ENCODE measurements at regions not wholly inside any gene's neighbourhood (a gene's known extent, or its start where the extent isn't known, plus 50 kb on each side); places are given as distances from the start of the nearest gene placed in this dataset.

DNA sequence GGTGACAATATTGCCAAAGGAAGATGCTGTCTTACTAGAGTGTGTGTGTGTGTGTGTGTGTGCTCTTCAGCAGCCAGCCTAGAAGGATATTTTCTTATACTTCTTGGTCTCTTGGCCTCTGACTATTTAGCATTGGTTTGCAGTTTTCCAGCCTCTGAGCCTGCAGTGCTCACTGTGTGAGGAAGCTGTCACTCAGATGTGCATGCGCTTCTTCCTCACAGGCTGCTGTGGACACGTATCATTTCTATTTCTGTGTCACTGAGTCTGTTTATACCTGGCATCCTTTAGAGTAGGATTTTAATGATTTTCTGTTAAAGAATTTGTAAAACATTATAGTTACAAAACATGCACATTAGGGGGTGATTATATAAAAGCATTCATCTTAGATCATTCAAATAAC, 83.3 kb downstream of the ALDH8A1 start:
- no peak for DNase-seq

DNA sequence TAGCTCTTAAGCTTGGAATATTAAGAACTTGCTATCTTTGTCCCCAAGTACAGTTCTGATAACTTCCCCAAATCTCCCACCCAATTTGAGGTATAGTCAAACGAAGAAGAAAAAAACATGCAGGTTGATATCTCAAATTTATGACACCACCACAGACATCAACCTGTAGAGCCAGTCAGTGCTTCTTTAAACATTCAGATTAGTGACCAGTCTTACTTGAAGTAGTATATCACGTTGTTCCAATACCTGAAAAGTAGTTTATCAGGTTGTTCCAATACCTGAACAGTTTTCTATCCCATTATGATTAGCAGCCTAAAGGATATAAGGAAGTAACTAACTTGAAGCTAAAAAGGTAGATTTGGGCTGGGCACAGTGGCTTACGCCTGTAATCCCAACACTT, 85.3 kb downstream of the ALDH8A1 start:
- DNase-seq = no peak

DNA sequence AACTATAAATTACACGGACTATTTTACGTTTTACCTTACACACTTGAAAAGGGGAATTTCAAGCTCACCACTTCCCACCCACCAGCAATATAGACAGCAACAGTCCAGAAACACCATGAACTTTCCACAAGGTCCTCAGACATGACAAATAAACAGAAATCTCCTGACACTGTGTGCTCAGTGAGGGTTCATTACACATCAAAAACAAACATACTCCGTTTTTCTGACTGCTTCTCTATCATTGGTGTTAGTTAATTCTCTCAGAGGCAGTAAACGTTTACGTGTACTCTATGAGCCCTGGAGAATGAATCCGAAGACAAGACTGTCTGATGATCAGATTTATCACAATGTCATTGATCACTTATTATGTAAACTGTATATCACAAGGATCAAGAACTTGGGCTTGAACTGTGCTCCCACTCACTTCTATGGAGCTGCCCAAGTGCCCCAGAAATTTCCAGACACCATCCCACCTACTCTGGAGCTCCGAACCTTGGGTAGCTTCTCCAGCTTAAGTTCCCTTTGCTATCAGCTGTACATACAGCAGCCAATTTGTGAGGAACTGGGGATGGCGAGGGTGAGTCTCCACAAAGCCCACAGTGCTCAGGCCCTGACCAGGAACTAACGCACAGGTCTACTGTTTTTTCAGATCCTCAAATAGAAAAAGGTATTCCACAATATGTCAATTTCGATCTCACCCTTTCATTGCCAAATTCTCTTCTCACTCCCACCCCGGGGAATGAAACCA, 86.0 kb downstream of the ALDH8A1 start:
- DNase-seq = no peak

DNA sequence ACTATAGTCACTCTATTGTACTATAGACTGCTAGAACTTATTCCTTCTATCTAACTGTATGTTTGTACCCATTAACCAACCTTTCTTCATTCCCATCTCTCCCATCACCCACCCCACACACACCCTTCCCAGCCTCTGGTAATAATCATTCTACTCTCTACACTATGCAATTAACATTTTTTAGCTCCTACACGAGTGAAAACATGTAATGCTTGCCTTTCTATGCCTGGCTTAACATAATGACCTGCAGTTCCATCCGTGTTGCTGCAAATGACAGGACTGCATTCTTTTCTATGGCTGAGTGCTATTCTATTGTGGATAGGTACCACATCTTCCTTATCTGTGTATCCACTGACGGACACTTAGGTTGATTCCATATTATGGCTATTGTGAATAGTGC, 95.5 kb downstream of the ALDH8A1 start:
- no peak for DNase-seq

DNA sequence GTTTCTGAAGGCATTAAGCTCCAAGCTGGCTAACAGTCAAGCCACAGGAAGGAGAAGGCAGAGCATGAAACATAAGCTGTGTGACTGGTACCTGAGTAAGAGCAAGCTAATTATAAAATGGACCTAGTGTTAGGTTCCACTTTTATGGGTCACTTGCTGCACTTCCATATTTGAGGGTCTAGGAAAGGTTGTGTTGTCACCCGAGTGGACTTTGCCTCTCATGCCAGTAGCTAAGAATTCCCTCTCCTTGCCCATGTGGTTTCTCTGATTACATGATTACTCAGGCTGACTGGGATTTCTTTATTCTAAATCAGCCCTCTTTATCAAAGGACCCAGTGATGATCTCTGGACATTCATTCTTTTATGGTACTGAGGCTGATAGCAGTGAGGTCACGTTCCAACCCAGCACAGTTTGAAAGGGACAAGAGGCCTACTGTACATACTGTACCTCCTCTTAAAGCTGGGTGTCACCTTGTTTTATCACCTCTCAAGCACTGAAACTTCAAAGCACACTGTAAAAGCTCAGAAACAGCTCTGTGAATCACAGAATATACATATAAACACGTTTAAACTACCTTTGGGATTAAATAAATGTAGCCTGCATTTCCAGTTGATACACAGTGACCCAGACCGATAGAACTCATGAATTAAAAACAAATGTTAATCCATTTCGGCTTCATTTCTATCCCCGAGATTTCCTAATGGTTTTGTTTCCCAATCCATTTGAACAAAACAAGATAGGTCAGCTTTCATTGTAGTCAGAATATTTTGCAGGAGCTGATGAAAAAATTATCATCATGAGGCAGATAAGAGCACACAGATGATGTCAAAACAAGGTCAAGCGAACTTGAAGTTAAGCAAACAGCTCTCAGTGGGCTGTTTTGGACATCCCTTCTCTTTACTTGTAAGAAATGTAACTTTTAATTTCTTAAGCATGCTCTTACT, 96.5 kb downstream of the ALDH8A1 start:
- DNase-seq = no peak

DNA sequence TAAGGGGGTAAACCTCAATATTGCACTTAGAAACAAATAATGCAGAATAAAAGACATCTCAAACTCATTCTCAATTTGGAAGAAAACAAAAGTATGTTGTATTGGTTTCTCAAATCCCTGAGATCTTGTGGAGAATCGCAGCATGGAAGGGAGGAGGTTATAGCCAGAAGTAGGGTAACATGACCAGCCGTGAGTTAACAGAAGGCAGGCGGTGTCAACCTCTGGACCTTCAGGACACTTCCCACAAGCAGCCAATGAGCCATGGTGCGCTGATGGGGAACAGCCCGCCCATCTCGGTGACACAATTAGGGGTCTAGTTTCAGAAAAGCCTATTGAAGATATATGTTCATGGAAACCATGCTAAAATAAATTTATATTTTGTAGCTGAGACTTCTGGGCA, 98.4 kb downstream of the ALDH8A1 start:
- no peak for DNase-seq

DNA sequence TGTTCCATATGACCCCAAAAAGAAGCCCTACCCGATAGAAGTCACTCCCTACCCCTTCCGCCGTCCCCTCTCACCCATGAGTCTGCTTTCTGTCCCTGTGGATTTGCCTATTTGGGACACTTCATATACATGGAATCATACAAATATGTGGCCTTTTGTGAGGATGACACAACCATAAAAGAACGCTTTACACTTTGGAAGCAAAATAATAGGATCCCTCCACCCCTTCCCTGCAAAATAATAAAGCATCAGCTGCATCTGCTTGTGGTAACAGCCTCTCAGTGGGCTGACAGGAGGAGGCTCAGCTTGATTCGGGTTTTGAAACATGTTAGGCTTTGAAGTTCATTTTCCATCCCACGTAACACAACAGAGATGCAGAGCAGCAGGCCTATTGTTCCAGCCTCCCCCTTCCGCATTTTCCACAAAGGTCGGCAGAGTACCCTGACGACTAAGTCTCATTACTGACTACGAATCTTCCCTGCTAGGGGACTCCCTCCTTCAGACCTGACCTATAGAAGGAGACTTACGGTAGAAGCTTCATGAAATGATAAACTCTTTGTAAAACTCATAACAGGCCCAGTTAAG, 99.1 kb downstream of the ALDH8A1 start:
- no peak for DNase-seq

DNA sequence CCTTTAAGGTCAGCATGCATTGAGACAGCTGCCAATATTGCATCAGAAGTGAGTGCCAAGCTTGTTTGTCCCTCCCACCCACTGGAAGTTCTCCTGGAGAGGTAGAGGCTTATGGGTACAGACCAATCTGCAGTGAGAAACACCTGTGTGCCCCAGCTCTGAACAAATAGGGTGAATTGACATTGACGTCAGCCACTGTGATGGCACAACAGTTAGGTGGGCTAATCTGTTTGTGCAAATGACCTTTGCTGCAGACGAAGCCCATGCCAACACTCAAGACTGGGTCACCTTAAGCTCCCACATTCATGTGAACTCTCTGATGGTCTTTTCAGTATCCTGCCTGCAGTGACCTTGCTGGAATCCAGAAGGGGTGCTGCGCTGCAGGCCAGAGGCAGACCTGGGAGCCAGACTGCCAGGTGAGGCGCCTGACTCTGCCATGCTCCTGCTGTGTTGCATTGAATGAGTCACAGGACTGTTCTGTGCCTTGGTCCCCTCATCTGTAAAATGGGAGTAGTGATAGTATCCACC, 99.9 kb downstream of the ALDH8A1 start:
- no peak for DNase-seq

DNA sequence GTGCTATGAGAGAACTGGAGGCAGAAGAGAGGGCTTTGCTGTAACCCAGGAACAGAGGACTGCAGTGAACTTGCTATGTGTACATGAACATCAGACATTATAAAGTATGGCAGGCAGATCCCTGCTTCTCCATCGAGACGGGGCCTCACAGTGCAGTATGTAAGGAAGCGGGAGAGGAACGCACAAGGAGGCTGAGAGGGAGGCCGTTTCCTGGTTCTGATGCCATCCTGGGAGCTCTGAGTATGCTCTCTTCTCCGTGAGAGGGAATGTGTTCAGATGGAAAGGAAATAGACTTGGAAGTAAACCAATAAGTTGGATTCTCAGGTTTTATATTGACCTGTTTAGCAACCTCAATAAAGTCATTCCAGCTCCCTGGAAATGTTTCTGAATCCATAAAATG, 101.8 kb downstream of the ALDH8A1 start:
- no peak for DNase-seq

DNA sequence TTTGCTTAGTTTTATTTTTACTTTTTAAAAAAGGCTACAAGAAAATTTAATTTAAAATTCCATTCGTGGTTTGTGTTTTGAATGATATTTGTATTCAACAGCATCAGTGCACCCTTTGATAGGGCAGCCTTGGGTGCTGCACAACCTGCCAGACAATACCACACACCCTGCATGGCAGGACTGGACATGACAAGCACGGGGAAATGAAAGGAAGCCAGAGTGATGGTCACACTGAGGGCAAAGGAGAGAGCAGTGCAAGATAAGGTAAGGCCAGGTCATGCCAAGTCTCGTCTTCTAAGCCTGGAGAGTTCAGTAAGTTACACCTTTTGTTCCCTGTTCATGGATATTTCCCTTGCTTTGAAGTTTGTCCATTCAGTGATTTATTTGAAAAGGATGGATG, 103.0 kb downstream of the ALDH8A1 start:
- DNase-seq = no peak

DNA sequence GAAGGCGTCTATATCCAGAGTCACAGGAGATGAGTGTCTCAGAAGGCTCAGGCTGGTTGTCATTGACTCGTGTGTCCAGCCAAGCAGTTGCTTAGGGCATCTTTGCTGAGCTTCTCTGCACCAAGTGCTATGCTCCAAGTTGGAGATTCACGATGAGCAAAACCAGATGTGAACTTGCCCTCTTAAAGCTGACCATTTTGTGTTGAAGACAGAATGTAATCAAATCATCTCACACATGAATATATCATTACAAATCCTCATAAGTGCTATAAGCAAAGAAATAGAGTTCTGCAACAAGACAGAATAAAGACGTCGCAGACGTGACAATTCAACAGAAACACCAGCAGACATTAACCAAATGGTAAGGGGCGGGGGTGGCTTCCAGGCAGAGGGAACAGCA, 103.9 kb downstream of the ALDH8A1 start:
- DNase-seq = no peak

DNA sequence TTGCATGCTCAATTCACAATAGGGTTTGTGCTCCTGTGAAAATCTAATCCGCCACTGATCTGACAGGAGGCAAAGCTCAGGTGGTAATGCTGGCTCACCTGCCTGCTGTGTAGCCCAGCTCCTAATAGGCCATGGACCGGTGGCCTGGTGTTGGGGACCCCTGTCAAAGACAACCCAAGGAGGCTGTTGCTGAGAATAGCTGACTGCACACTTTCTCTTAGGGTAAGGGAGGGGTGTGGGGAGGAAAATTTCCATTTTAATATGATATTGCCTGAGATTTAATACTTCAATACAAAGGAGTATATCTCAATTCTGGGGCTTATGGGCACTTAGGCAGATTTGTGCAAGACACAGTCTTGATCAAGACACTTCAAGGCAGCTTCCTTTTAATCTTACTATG, 105.8 kb downstream of the ALDH8A1 start:
- no peak for DNase-seq

DNA sequence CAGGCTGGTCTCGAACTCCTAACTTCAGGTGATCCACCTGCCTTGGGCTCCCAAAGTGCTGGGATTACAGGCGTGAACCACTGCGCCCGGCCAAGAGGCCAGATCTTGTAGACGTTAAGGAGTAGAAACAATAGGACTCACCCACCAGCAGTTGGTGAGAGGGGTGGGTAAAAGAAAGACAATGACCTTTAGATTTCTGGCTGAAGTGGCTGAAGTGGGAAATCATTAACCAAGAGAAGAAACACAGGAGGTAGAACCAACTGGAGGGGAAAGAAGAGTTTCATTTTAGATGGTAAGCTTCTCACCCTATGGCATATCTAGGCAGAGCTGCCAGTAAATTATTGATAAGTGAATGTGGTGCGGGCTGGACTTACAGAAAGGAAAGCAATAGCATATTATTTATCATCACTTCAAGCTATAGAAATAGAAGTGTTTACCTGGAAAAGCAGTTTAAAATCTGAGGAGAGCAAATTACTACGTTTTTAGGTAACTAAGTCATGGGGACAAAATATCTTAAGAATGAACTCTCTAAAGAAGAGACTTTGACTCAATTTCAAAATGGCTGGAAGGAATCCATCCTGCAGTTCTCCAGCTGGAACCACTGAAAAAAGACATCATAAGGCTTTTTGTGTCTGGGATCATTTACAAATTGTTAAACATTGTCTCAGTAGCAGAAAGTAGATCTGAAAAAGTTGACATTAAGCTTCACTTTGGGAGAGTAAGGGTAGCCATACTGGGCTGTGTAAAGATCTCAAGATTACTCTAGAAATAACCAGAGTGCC, 109.6 kb downstream of the ALDH8A1 start:
- DNase-seq = no peak

DNA sequence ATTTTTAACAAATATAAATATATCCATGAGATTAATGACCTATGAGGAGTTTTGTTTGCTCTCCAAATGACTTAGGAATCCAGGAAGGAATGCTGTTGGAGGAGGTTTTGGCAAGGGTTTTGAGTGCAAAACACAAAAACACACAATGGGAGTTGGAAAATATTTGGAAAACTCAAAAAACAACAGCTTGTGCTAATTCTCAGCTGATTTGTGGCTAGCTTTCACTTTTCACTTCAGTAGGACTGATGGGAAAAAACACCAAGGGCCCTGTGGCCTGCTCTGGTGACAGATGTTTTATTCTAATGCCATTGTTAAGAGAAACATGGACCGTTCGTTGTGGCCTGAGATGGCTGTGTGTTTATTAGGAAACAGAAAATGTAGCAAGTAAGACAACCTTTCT, 113.9 kb downstream of the ALDH8A1 start:
- no peak for DNase-seq

DNA sequence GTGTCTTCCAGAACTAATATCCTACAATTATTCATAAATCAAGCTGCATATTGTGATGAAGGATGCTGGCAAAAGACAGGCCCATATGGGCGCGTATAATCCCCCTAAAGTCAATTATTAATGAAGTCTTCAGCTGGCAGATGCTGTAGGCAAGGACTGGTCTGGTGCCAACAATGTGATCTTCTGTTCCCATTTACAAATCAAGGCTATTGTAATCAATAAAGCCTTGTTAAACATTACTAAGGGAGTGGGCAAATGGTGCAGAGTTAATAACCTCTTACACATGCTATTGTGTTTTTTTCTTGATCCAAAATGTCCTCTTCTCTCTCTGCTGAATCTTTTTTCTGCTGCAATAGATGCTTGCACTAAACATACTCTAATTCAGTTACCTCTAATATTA, 119.0 kb downstream of the ALDH8A1 start:
- no peak for DNase-seq

DNA sequence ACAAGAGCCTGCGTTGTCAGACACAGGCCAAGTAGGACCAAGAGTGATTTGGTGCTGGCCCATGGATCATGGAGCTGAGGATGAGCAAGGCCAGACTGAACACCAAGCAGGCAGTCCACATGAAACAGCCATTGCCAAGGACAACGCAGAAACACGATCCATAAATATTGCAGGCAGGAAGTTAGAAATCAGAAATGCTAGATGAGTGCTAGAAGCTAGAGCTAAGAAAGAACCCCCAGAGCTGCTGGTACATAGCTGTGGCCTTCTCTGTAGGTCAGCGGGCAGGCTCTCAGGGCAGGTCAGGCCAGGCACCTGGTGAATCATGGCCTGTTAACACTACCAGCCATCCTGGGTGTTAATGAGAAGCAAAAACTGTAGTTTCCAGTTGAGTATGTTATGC, 119.7 kb downstream of the ALDH8A1 start:
- DNase-seq = no peak

DNA sequence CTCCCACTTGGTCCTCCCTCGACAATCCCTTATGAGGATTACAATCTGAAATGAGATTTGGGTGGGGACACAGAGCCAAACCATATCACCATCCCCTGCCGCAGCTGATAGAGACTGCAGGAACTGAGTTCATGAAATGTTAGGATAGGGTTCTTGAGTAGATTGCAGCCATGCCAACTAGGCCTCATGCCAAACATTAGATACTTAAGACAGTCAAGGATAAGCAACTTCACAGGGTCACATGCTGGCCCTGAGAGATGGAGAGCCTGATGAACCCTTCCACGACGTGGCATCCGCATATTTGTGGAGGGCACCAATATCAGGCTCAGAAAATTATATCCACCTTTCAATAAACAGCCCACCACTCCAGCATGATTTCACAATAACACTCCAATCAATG, 121.3 kb downstream of the ALDH8A1 start:
- DNase-seq = no peak

DNA sequence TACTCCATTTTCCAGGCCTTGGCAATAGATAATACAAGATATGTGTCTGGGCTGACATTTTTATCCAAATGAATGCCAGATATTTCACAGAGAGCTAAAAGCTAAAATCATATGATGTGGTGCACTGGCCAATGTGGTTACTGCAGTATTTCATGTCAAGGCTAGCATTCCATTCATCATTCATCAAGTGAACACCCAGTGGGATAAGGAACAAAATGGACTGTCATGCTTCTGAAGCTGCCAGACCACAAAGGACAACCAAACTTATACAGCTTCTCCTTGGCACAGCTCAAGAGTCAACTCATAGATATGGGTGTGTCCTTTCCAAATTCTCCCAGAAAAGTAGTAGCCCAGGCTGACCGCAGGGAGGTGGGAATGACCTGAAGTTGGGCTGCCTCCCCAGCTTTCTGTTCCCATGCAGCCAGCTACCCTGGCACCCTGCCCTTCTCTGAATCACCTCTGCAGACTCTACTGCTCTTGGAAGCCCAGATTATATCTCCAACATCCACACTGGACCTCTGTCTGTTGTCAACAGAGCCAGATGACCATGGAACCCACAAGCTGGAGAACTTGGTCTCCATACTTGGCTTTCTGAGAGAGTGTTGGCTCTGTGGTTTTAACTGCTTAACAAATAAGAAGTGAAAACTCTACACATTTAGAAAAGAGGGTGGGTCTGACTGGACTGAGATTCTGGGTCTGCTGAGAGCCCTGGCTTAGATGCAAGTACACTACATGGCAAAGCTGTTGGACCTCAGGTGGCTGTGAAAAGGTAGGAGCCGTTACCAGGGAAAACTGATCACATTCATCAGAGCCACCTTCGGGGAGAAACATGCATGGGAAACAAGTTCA, 122.8 kb downstream of the ALDH8A1 start:
- DNase-seq = no peak

DNA sequence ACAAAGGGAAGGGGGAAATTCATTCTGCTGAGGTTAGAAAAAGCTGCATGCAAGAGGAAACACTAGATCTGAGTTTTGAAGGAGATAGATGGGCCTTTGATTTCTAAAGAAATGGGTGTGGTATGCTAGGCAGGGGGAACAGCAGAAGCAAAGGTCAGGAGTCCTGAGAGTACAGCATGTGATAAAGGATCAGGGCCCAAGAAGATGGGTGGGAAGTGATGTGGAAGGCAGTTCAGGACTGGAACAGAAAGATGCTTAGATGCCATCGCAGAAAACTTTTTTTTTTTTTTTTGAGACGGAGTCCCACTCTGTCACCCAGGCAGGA, 126.2 kb downstream of the ALDH8A1 start:
- DNase-seq = no peak

DNA sequence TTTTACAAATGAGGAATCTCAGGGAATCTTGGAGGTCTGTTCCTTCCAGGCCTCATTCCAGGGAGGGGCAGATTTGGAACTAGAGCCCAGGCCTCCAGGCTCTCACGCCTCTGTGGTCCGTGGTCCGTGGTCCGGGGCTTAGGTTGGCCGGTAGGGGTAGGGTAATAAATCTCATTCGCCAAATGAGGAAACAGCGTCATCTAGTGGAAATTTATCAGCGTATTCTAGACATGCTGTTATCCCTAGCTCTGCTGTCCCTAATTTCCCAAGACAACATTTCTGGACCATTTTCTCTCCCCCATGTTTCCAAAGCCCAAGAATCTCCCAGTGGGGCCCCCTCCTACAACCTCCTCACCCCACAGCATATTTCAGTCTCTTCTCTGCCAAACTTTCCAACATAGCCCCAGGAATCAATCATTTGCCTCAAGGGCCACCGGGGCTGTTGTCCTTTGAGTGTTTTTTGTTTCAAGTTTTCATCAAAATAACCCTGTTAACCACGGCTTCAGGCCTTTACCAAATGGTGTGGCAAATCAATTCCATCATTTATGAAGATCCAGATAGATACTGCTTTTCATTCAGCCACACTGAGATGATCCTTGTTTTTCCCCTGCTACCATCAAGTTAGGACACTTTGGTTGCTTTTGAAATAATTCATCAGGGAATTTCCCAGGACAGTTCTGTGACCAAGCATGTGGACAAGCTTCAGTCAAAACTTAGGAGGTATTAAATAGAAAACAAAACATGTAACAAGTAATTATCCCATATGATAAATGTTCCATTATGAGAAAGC, 126.8 kb downstream of the ALDH8A1 start:
- no peak for DNase-seq
